Activated CD4-positive, CD25-positive, alpha-beta regulatory T cell (primary cell): ENCODE measurements at regions not wholly inside any gene's neighbourhood (a gene's known extent, or its start where the extent isn't known, plus 50 kb on each side); places are given as distances from the start of the nearest gene placed in this dataset.

ENCODE experiments used
- DNase-seq, 4 experiments: peaks; one replicate each; lab custom pipeline; 2025; lab: John Stamatoyannopoulos, UW

DNA sequence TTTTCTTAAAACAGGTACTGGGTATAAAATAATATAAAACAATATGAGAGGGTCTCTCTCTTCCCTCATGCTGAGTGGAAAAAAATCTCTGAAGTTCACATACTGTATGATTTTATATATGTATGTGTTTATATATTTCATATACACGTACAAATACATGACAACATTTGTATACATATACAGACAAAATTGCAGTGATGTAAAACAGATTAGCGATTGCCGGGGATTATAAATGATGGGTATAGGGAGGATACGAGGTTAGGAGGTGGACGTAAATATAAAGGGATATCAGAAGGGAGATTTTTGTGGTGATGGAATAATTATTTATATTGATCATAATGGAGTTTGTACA is 194.8 kb upstream of the PRSS16 start:
- no peak for DNase-seq

DNA sequence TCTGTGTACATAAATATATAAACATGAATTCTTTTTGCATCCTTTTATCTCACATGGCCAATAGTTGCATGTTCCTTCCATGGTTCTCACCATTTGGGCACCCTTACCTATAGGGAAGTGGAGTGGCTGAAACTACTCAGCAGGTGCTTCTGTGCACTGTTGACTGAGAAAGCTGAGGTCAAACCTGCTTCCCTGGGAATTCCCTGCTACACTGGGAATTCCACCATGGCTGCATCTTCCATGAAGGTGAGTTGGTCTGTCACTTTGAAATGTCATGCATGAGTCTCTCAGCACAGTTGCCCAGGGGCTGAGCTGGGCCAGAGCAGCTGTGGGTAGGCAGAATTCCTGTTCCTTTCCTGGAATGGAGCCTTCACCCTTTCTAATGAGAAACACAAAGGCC is 193.8 kb upstream of the PRSS16 start:
- no peak for DNase-seq

DNA sequence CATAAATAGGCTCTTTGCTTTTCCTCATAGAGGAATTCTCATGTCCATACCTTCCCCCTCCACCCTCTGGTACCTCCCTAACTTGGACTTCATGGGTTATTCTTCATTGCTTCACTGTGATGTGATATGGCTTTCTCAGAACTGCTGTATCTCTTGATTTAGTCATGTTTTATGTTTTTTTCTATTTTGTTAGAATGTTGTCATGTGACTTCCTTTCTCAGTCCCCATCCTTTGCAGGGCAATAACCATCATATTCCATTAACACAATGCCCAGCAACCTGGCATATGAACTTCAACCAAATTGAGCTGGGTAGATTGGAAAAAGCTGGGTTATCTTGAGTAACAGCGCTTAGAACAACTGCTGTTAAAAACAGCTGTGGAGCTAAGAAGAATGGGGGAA is 190.9 kb upstream of the PRSS16 start:
- DNase-seq: no peak

DNA sequence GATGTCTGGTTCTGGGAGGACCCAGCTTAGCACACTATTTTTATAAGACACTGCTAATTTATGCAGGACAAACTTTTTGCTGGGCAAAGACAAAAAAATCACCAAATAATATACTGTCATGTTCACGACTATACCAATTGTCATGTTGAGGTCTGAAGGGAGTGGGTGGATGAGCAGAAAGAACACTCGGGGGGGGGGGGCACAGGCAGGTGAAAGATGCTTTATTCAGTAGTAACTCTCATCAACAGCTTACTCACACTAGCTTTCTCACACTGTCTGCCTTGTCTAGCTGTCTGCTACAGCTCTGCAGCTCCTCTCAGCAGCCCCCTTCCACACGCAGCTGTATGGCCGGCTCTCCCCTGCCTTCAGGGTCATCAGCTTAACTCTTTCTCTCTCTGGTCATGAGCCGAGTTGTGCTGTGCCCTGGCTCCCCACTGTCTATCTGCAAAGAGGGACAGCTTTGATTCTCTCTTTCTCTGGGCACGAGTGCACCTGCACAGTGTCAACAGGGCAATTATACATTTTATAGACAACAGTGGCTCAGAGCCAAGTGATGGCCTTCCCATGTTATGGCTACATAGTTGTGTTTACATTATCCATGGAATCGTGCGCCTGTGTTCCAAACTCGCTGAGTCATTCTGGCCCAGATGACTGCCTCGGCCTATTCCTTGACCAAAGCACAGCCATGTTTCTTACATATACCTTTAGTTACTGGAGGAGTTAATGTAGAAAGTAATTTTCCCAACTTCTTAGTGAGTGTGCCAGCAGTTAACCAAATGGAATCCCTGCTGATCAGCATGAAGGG is 187.7 kb upstream of the PRSS16 start:
- no peak for DNase-seq

DNA sequence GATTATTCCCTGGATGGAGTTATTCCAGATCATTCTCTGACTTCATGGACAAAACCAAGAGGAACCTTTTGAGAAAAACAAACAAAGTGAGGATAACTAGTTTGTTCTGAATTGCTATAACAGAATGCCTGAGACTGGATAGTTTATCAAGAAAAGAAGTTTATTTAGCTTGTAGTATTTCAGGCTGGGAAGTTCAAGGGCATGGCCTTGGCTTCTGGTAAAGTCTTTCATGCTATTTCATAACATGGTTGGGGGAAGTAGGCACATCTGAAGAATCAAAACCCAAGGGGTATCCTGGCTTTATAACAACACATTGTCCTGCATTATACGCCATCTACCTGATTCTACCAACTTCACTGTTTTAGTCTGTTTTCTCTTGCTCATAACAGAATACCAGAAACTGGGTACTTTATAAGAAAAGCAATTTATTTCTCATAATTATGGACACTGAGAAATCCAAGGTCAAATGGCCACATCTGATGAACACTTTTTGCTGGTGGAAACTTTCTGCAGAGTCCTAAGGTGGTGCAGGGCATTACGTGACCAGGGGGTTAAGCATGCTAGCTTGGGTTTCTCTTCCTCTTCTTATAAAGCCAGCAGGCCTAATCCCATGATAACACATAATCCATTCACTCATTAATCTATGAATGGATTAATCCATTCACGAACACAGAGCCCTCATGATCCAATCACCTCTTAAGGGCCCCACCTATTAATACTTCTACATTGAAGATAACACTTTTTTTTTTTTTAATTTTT is 186.1 kb upstream of the PRSS16 start:
- no peak for DNase-seq

DNA sequence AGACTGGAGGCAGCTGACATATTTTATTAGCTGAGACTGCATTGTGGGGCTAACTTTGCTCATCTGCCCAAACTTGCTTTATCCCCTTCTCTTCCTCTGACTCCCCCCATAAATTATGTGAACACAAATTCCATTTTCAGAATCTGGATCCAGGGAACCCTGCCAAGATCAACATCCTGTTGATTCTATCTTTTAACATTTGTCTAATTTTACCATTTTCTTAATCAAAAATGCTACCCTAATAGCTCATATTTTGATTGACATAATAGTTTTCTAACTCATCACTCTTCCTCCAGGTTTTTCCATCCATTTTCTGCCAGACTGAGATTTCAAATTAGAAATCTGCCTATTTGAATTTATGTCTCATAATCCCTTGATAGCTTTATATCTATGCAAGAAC is 184.7 kb upstream of the PRSS16 start:
- DNase-seq: no peak

DNA sequence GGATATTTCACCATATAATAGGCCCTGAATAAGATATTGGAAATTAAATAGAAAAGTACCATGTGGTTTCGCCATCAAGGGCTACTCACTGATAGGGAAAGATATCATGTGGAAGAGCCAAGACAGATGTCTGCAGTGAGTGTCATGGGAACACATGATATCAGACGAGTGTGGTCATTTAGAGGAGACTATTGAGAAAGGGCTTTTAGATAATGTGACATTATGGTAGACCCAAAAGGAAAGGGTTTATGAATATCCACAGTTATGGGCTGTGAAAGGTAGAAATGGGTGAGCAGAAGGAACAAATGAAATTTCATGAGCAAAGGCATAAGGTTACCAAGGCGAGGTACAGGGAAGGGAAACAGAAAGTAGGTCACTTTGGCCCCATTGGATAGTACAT is 182.3 kb upstream of the PRSS16 start:
- no peak for DNase-seq

DNA sequence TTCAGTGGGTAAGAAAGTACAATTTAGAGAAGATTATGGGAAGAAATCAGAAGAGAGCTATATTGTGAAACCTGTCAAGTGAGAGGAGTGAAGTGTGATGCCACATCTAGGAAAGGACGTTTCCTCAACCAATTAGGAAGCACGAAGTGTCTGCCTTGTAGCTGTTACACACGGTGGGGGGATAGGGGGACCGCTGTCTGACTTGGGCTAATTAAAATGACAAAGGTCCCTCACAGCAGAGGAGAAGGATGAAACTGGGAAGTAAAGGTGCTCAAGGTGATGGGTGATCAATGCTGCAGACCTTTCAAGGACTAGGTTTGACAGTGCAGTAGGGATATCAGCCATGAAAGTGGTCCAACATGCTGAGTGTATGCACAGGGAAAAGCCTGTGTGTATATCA is 181.1 kb upstream of the PRSS16 start:
- no peak for DNase-seq

DNA sequence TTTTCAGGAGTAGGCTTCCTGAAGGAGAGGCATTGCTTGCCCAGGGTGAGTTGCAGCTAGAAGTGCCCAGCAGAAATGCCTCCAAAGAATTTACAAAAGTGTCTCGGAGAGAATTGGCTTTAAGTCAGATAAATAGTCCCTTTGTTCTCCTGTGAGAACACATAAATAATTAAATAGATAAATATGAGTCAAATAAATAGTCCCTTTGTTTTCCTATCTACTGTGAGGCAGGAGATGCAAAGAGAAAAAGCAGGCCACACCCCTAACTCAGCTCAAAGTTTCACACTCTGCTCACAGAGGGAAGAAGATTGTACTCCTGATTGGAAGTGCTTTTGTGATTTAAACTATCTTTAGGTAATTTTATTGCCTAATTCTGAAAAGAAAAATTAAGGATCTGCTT is 180.7 kb upstream of the PRSS16 start:
- no peak for DNase-seq

DNA sequence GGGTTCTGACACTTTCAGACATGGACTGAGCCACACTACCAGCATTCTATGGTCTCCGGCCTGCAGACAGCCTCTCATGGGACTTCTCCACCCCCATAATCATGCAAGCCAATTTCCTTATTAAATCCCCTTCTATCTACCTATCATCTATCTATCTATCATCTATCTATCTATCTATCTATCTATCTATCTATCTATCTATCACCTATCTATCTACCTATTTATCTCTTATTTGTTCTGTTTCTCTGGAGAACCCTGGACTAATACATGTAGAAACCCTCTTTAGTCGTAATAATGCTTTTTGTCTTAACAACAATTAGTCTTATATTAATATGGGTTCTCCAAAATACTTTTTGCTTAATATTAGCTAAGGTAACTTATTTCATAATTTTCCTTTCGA is 174.1 kb upstream of the PRSS16 start:
- DNase-seq: no peak

DNA sequence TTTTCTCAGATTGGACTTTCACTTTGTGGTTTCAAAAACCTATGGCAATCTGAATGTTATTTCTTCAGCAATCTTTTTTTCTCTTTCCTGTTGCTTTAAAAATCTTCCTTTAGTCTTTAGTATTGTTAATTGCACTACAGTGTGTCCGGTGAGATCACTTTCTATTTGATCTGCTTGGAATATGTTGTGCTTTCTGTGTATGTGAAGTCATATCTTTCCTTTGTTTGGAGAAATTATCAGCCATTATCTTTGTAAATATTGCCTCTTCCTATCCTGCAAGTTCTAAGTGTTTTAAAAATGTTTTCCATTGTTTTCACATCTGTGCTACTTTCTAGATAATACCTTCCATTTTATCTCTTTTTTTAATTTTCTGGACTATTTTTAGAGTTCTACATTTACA is 171.4 kb upstream of the PRSS16 start:
- DNase-seq: no peak

DNA sequence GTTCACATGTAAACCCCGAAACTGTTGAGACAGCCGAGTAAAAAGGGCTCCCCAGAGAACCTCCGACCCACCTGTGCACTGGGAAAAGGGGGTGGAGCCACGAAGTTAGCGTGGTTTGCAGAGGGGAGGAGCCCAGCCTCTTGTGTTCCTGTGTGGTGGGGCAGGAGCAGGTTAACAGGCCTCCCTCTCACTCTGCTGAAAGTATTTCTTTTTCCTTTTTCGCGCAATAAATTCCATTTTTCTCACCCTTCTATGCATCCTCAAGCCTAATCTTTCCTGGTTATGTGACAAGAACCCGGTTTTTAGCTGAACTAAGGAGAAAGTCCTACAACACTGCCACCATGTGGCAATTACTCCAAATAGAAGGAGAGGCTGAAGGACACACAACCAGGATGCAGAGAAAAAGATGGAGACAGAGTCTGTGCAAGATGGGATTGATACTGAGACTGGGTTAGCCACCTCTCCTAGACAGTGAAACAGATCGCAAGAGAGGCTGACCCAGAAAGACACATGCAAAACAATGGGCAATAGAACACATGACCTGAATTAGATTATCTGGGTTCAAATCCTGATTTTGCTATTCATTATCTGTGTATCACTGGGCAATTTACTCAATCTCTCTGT is 168.7 kb upstream of the PRSS16 start:
- DNase-seq: no peak

DNA sequence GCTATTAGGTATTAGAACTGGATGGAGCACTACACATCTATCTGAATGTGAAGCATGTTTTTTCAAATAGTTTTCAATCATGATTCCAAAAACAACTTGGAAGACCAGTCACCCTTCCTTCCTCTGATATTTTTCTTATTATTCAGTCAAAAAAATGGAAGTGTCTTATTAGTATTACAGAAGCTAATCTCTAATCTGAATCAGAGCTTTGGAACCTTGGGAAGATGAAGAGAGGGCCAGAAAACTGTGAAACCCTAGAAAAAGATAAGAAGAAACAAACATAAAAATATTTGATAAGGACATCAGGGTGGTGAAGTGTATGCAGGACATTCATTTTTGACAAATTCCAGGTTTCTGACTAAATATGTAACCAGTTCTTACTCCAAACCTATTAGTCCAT is 166.3 kb upstream of the PRSS16 start:
- no peak for DNase-seq

DNA sequence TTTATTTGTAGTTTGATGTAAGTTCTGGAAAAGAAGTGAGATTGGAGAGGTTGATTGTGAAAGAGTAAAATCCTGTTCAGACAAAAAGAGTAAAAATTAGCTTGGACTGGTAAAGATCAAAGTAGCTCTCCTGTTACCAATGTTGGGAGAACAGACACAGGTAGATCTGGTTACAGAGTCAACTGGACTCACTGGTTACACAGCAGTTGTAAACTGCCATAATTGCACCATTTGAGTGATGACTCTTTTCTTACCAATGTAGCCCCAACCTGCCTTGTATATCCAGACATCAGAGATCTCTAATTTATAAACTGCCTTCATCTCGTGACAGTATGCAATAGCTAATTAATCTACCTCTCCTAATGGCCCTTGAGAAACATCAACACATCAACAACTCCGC is 165.6 kb upstream of the PRSS16 start:
- DNase-seq: no peak

DNA sequence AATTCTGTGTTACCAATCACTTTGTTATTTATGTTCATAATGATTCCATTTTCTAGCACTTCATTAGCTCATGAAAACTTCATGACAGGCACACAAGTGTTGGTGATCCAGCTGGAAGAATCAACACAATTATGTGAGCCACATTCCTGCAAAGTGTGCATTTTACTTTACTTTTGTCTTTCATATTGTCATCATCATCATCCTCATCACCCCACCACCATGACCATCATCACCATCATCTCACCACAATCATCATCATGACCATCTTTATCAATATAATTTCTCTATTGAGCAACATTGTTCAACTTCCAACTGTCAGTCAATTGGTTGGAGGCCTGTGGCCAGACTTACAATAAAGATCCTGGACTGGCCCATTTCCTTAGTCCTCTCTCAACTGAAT is 159.4 kb upstream of the PRSS16 start:
- DNase-seq: no peak

DNA sequence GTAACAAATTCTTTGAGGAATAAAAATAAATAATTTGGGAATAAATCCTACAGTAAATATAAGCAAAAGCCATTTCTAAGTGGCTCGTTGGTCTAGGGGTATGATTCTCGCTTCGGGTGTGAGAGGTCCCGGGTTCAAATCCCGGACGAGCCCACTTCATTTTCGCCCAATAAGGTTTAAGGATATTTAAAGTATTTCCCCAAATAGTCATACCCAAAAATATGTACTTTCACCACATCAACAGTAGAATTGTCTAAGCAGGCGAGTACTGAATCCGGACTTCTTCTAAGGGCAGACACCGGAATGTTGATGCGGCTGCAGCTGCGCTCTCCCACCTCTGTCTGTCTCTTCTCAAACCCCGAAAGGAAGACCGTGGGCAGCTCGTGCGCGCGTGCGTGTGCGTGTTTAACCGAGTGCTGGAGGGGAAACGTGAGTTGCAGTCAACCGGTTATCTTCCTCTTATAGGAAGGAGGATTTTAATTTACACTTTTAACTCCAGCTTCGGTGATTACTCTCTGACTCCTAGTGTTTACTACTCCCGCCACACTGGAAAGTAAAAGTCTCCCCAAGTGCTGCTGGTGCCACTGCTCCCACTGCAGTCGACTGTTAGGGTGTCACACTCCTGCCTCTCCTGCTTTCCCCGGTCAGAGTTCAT is 155.7 kb upstream of the PRSS16 start:
- no peak for DNase-seq

DNA sequence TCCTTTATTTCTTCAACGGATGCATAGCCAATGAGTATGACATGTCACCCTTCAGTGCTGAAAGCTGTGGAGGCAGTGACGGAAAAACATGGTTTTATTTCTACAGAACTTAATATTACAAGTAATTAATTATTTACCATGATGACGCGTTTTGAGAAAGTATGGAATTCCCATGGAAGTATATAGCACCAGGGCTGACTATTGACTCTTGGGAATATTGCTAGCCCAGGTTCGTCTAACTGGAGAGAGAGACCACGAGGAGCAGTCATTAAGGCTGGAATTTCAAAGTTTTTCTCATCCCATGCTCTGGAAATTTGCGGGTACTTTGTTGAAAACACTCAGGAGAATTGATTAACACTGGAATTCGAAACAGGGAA is 155.2 kb upstream of the PRSS16 start:
- DNase-seq: no peak

DNA sequence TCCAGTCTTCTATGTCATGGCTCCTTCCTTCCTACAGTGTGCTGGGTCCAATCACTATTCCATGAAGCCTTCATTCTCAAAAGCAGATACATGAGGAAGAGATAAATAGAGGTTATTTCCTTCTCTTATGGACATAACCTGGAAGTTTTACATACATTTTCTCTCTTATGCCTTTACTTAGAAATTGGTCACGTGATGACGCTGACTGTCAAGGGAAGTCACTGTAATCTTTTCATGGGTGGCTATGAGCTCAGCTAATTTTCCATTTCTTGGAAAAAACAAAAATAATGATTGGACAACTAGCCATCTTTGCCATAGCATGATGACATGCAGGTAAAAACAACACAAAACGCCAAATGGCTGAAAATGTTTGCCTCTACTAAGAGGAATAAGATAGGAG is 151.6 kb upstream of the PRSS16 start:
- no peak for DNase-seq

DNA sequence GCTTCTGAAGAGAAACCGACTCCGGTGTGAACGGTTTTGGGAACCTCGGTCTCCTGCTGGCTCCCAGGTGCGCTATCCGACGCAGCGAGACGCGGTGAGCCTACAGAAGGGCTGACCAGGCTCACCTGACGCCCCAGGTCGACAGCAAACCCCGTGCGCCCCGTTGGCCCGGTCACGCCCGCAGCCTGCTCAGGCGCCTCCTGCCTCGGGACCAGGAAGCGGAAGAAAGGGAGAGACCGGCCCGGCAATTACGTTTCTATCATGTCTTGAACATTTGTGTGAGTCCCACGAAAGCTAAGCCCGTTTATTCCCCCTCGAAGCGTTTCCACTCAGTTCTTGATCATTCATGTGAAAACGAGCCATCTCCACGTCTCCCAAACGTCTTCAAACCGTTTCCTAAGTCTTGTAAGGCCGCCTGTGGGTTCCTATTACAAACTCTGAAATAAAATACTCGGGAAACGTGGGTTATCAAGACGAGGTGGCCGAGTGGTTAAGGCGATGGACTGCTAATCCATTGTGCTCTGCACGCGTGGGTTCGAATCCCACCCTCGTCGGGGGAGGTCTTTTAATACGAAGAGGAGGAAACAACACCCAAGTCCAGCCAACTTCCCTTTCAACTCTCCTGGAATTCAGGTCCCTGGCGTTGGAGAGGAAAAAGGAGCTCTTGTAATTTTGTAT is 150.5 kb upstream of the PRSS16 start:
- DNase-seq: no peak

DNA sequence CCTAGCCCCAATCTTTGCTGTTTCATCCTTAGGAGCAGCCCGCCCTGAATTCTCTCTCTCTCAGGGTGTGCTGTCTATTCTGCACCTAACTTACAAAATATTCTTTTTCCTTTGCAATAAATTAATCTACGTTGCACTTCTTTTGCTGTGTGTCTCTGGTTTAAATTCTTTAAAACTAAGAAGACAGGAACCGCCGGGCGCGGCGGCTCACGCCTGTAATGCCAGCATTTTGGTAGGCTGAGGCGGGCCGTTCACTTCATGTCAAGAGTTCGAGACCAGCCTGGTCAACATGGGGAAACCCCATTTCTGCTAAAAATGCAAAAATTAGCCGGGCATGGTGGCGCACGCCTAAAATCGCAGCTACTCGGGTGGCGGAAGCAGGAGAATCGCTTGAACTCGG is 148.5 kb upstream of the PRSS16 start:
- DNase-seq: no peak

DNA sequence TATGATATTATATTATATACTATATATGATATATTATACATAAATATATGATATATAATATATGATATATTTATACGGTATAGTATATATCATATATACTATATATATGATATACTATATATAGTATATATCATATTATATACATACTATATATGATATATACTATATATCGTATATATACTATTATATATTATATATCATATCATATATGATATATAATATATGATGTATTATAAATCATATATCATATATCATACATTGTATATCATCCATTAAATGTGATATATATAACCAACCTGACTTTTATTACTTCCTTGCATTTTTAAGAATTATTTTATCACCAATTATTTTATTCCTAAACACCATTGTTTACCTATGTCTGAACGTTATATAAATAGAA is 146.6 kb upstream of the PRSS16 start:
- no peak for DNase-seq

DNA sequence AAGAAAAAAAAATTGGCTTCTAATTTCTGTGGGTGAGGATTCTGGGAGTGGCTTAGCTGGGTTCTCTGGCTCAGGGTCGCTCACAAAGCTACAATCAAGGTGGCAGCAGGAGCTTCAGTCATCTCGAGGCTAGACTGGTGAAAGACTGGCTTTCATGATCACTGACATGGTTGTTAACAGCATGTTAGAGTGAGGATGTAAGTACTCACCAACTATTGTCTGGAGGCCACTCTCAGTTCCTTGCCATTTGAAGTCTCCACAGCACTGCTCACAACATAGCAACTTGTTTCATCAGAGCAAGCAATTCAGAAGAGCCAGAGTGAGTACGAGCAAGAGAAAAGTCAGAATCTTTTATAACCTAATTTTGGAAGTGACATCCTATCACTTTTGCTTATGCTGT is 145.7 kb upstream of the PRSS16 start:
- no peak for DNase-seq
